ENCODE measurements at regions not wholly inside any gene's neighbourhood (a gene's known extent, or its start where the extent isn't known, plus 50 kb on each side); places are given as distances from the start of the nearest gene placed in this dataset.

DNA sequence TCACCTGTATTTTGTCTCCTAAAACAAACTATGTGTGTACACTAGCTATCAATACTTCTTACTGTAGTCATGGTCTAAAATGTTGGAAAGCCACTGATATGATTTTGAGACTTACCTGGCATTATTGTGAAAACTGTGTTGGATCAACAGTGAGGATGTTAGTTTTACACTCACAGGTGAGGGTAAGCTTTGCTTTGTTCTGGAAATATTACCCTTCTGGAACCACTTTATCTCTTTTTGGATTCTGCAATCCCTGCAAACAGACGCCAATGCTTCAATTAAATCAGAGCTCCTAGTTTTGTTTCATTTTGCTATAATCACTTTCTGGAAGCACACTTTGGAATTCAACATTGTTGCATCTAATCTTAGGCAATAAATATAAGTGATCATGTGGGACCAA, 223.3 kb downstream of the RPS29 start:
- Histone ChIP-seq H3K4me3 (ENCODE audit: insufficient read length, low read depth) (no peak overlapping the region), H3K36me3 (ENCODE audit: insufficient read depth, insufficient read length, low read length) (no peaks in the 10 kb centered on the region), H3K9ac (ENCODE audit: insufficient read length, low read depth) (no peak overlapping the region), H3K9me3 (ENCODE audit: insufficient read depth, low read length) (no peaks in the 10 kb centered on the region), H3K4me1 (ENCODE audit: insufficient read depth, insufficient read length) (no peaks in the 10 kb centered on the region), H3K27me3 (ENCODE audit: insufficient read depth, insufficient read length) (peaks cover 52% of the 10 kb centered on the region)
- no peak for DNase-seq (ENCODE audit: low read depth, low spot score)
- TF ChIP-seq SUZ12 (IDR thresholded peaks at IDR 0.05; ENCODE audit: extremely low read depth, insufficient read depth, insufficient read length), result no peak
- no peak for TF ChIP-seq ZNF274 (IDR thresholded peaks at IDR 0.05; ENCODE audit: low read depth, low read length)
- TF ChIP-seq YY1 (IDR thresholded peaks at IDR 0.05; ENCODE audit: insufficient read depth, insufficient read length), result no peak

DNA sequence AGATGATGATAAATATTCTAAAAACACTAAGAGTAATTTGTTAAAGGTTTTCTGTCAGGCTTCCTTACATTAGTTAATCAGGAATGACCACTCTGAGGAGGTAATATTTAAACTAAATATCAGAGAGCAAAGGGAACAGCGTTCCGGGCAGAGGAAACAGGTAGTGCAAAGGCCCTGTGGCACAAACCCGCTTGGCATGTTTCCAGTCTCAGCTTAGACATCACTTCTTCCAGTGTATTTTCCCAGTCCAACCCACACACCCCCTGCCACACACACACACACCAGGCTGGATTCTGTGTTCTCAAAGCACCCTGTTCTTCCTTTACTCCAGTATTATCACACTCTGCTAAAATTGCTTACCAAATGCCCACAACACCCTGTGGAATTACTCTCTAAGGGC, 247.1 kb downstream of the RPS29 start:
- Histone ChIP-seq H3K9me3 (ENCODE audit: insufficient read depth, low read length) (no peaks in the 10 kb centered on the region), H3K27me3 (ENCODE audit: insufficient read depth, insufficient read length) (no peaks in the 10 kb centered on the region), H3K9ac (ENCODE audit: insufficient read length, low read depth) (no peak overlapping the region), H3K4me1 (ENCODE audit: insufficient read depth, insufficient read length) (no peaks in the 10 kb centered on the region), H3K4me3 (ENCODE audit: insufficient read length, low read depth) (no peak overlapping the region), H3K36me3 (ENCODE audit: insufficient read depth, insufficient read length, low read length) (no peaks in the 10 kb centered on the region)
- no peak for DNase-seq (ENCODE audit: low read depth, low spot score)
- no peak for TF ChIP-seq ZNF274 (IDR thresholded peaks at IDR 0.05; ENCODE audit: low read depth, low read length)
- TF ChIP-seq SUZ12 (IDR thresholded peaks at IDR 0.05; ENCODE audit: extremely low read depth, insufficient read depth, insufficient read length), result no peak
- no peak for TF ChIP-seq YY1 (IDR thresholded peaks at IDR 0.05; ENCODE audit: insufficient read depth, insufficient read length)

DNA sequence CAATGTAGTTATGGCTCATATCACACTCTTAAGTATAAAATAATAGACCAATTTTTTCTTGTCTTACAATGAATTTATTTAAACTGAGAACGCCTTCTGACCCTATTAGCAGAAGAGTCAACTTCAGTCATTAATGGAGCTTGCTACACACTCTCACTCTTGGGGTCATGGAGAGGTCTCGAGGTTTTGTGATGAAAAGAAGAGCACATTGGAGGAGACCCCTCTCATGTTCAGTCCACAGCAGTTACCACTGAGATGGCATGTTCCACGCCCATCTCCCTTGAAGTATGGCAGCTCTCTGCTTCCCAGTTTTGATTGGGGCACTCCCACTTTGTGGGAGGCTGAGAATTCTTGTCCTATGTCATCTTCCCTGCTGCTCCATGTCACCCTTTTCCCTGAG, 266.4 kb downstream of the RPS29 start:
- Histone ChIP-seq H3K9me3 (ENCODE audit: insufficient read depth, low read length) (no peaks in the 10 kb centered on the region), H3K4me1 (ENCODE audit: insufficient read depth, insufficient read length) (no peaks in the 10 kb centered on the region), H3K9ac (ENCODE audit: insufficient read length, low read depth) (no peak overlapping the region), H3K27me3 (ENCODE audit: insufficient read depth, insufficient read length) (no peaks in the 10 kb centered on the region), H3K36me3 (ENCODE audit: insufficient read depth, insufficient read length, low read length) (no peaks in the 10 kb centered on the region), H3K4me3 (ENCODE audit: insufficient read length, low read depth) (no peak overlapping the region)
- no peak for DNase-seq (ENCODE audit: low read depth, low spot score)
- TF ChIP-seq ZNF274 (IDR thresholded peaks at IDR 0.05; ENCODE audit: low read depth, low read length) (no peak), SUZ12 (IDR thresholded peaks at IDR 0.05; ENCODE audit: extremely low read depth, insufficient read depth, insufficient read length) (no peak), YY1 (IDR thresholded peaks at IDR 0.05; ENCODE audit: insufficient read depth, insufficient read length) (no peak)

DNA sequence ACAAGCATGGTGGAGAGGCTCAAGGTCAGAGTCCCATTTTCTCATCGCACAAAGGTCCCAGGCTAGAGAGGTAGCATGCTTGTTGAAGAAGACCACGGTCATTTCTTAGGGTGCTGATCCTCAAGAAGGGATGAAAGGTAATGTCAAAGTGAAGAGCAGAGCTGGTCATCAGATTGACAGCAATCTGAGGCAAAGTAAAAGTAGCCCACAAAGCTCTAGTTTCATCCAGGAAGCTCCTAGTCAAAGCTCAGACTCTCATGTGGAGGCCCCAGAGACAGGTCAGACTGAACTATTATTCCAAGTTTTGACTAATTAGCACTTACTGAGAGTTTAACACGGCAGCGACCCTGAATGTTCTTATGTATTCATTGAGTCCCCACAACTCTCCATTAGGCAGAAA, 270.6 kb downstream of the RPS29 start:
- no peaks in the 10 kb centered on the region for H3K9me3 ChIP-seq (ENCODE audit: insufficient read depth, low read length)
- no peaks in the 10 kb centered on the region for H3K27me3 ChIP-seq (ENCODE audit: insufficient read depth, insufficient read length)
- no peak for DNase-seq (ENCODE audit: low read depth, low spot score)
- no peaks in the 10 kb centered on the region for H3K36me3 ChIP-seq (ENCODE audit: insufficient read depth, insufficient read length, low read length)
- H3K9ac ChIP-seq (ENCODE audit: insufficient read length, low read depth), result no peak overlapping the region
- TF ChIP-seq SUZ12 (IDR thresholded peaks at IDR 0.05; ENCODE audit: extremely low read depth, insufficient read depth, insufficient read length) (no peak), YY1 (IDR thresholded peaks at IDR 0.05; ENCODE audit: insufficient read depth, insufficient read length) (no peak)
- no peak overlapping the region for H3K4me3 ChIP-seq (ENCODE audit: insufficient read length, low read depth)
- H3K4me1 ChIP-seq (ENCODE audit: insufficient read depth, insufficient read length), result no peaks in the 10 kb centered on the region

DNA sequence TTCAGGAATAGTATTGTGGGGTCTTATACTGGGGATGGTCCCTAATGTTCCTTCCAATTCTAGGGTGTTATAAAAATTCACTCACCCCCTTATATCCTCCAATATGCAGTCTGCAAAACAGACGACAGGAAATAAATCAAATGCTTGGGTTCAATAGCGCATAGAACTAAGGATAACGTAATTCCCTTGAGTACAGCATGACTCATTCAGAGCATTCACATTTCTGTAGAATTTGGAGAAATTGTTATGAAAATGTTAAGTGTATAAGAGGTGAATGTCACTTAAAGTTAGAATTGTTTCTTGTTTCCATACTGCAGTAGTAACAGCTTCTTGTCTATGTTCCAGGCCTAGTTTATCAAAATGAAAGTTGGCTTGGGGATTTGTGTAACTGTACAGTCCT, 271.4 kb downstream of the RPS29 start:
- Histone ChIP-seq H3K4me3 (ENCODE audit: insufficient read length, low read depth) (no peak overlapping the region), H3K27me3 (ENCODE audit: insufficient read depth, insufficient read length) (no peaks in the 10 kb centered on the region), H3K36me3 (ENCODE audit: insufficient read depth, insufficient read length, low read length) (no peaks in the 10 kb centered on the region), H3K9ac (ENCODE audit: insufficient read length, low read depth) (no peak overlapping the region), H3K9me3 (ENCODE audit: insufficient read depth, low read length) (no peaks in the 10 kb centered on the region), H3K4me1 (ENCODE audit: insufficient read depth, insufficient read length) (no peaks in the 10 kb centered on the region)
- TF ChIP-seq ZNF274 (IDR thresholded peaks at IDR 0.05; ENCODE audit: low read depth, low read length) (no peak), SUZ12 (IDR thresholded peaks at IDR 0.05; ENCODE audit: extremely low read depth, insufficient read depth, insufficient read length) (no peak), YY1 (IDR thresholded peaks at IDR 0.05; ENCODE audit: insufficient read depth, insufficient read length) (no peak)
- no peak for DNase-seq (ENCODE audit: low read depth, low spot score)

DNA sequence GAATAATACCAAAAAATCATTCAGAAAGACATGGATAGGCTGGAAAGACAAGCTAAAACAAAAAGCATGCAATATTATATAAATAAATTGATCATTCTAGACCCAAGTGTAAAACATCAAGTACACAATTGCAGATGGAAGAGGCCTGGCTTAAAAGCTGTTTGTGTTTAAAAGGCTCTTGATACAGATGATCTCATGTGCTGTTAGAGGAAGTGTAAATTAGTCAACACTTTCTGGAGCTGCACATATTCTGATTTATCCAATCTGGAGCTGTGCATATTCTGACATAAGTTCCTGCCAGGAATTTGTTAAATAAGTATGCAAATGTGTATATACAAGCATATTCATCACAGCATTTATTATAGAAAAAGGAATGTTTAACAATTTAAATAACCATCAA, 273.1 kb downstream of the RPS29 start:
- H3K4me3 ChIP-seq (ENCODE audit: insufficient read length, low read depth), result no peak overlapping the region

DNA sequence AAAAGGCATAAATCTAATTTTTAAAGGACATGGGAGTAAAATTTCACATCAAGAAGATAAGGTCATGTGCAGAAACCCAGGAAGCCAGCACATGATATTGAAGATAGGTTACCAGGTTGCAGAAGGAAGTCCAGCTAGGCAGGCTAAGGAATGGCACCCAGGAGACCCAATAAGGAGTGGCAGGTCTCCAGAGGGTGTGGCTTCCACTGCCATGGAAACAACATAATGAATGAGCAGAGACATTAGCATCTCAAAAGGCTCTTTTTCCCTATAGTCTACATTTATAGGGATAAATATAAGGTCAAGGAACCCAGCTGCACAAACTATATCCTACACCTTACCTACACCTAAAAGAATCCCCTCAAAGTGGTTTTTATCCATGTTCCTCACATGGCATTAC, 275.9 kb downstream of the RPS29 start:
- Histone ChIP-seq H3K36me3 (ENCODE audit: insufficient read depth, insufficient read length, low read length) (no peaks in the 10 kb centered on the region), H3K9ac (ENCODE audit: insufficient read length, low read depth) (no peak overlapping the region), H3K27me3 (ENCODE audit: insufficient read depth, insufficient read length) (no peaks in the 10 kb centered on the region), H3K4me3 (ENCODE audit: insufficient read length, low read depth) (no peak overlapping the region), H3K4me1 (ENCODE audit: insufficient read depth, insufficient read length) (no peaks in the 10 kb centered on the region), H3K9me3 (ENCODE audit: insufficient read depth, low read length) (no peaks in the 10 kb centered on the region)
- no peak for TF ChIP-seq SUZ12 (IDR thresholded peaks at IDR 0.05; ENCODE audit: extremely low read depth, insufficient read depth, insufficient read length)
- TF ChIP-seq YY1 (IDR thresholded peaks at IDR 0.05; ENCODE audit: insufficient read depth, insufficient read length), result no peak
- TF ChIP-seq ZNF274 (IDR thresholded peaks at IDR 0.05; ENCODE audit: low read depth, low read length), result no peak
- no peak for DNase-seq (ENCODE audit: low read depth, low spot score)

More for the DNA sequence above, 273.1 kb downstream of the RPS29 start:
- Histone ChIP-seq H3K9me3 (ENCODE audit: insufficient read depth, low read length) (no peaks in the 10 kb centered on the region), H3K36me3 (ENCODE audit: insufficient read depth, insufficient read length, low read length) (no peaks in the 10 kb centered on the region), H3K9ac (ENCODE audit: insufficient read length, low read depth) (no peak overlapping the region), H3K27me3 (ENCODE audit: insufficient read depth, insufficient read length) (no peaks in the 10 kb centered on the region), H3K4me1 (ENCODE audit: insufficient read depth, insufficient read length) (no peaks in the 10 kb centered on the region)
- no peak for DNase-seq (ENCODE audit: low read depth, low spot score)
- TF ChIP-seq ZNF274 (IDR thresholded peaks at IDR 0.05; ENCODE audit: low read depth, low read length) (no peak), YY1 (IDR thresholded peaks at IDR 0.05; ENCODE audit: insufficient read depth, insufficient read length) (no peak), SUZ12 (IDR thresholded peaks at IDR 0.05; ENCODE audit: extremely low read depth, insufficient read depth, insufficient read length) (no peak)
